Loucy (cell line): ENCODE measurements at regions not wholly inside any gene's neighbourhood (a gene's known extent, or its start where the extent isn't known, plus 50 kb on each side); places are given as distances from the start of the nearest gene placed in this dataset.

Experiments used
- H2AFZ ChIP-seq: fragments of 200-600 bp; sonication (generic); 2 replicates; pipeline ENCODE4 v1.6.0; 2016; ENCODE audit warnings: antibody characterized with exemption, mild to moderate bottlenecking, low read length, moderate library complexity
- H3F3A ChIP-seq: fragments of 200-600 bp; 2 replicates; pipeline ENCODE4 v1.6.0; 2016; ENCODE audit warnings: antibody characterized with exemption, low read depth, mild to moderate bottlenecking
- H3K27me3 ChIP-seq: fragments of 200-600 bp; sonication (generic); 2 replicates; pipeline ENCODE4 v1.6.1; 2014; ENCODE audit warnings: low read length, mild to moderate bottlenecking; ENCODE audit not compliant: insufficient read depth, poor library complexity, severe bottlenecking
- H3K36me3 ChIP-seq: fragments of 200-600 bp; sonication (generic); 2 replicates; pipeline ENCODE4 v1.6.1; 2016; ENCODE audit warnings: low read length; ENCODE audit not compliant: insufficient read depth
- H3K4me1 ChIP-seq: fragments of 200-600 bp; sonication (generic); 2 replicates; pipeline ENCODE4 v1.5.1; 2014; ENCODE audit warnings: low read length, mild to moderate bottlenecking; ENCODE audit not compliant: insufficient read depth, poor library complexity, severe bottlenecking
- H3K4me2 ChIP-seq: fragments of 200-600 bp; sonication (generic); 2 replicates; pipeline ENCODE4 v1.6.0; 2014; ENCODE audit warnings: antibody characterized with exemption, low read length, low read depth, mild to moderate bottlenecking; ENCODE audit not compliant: poor library complexity, severe bottlenecking
- H3K4me3 ChIP-seq: fragments of 200-600 bp; sonication (generic); 2 replicates; pipeline ENCODE4 v1.5.1; 2014; ENCODE audit warnings: low read length, mild to moderate bottlenecking, mixed read lengths; ENCODE audit not compliant: poor library complexity, severe bottlenecking
- H3K79me2 ChIP-seq: fragments of 200-600 bp; sonication (generic); 2 replicates; pipeline ENCODE4 v1.6.1; 2014; ENCODE audit warnings: low read length; ENCODE audit not compliant: insufficient read depth
- H3K9ac ChIP-seq: fragments of 200-600 bp; sonication (generic); 2 replicates; pipeline ENCODE4 v1.6.0; 2014; ENCODE audit warnings: mild to moderate bottlenecking, low read depth, low read length, moderate library complexity; ENCODE audit not compliant: poor library complexity, severe bottlenecking
- H3K9me2 ChIP-seq: fragments of 200-600 bp; sonication (generic); replicated peaks from 2 replicates; pipeline ENCODE4 v1.6.1; 2016; ENCODE audit warnings: low read depth, low read length, mixed read lengths
- H3K9me3 ChIP-seq: fragments of 200-600 bp; sonication (generic); 2 replicates; pipeline ENCODE4 v1.6.1; 2014; ENCODE audit warnings: mild to moderate bottlenecking, antibody characterized with exemption, low read length, low read depth; ENCODE audit not compliant: insufficient read depth
- H4K20me1 ChIP-seq: fragments of 200-600 bp; sonication (generic); 2 replicates; pipeline ENCODE4 v1.6.0; 2014; ENCODE audit warnings: antibody characterized with exemption, low read length, mild to moderate bottlenecking; ENCODE audit not compliant: insufficient read depth, poor library complexity, severe bottlenecking
- CTCF ChIP-seq: fragments of 200-600 bp; sonication (generic); conservative IDR thresholded peaks from 2 replicates; pipeline ENCODE4 v1.5.1; 2014; ENCODE audit warnings: mild to moderate bottlenecking, antibody characterized with exemption, low read length
- EZH2phosphoT487 ChIP-seq: fragments of 200-600 bp; IDR thresholded peaks from 2 replicates; pipeline ENCODE4 v1.6.1; 2018; ENCODE audit warnings: antibody characterized with exemption, mild to moderate bottlenecking, moderate library complexity, borderline replicate concordance

- H3K9me2 ChIP-seq = no peaks in the 10 kb centered on the region
- TF ChIP-seq CTCF (no peak), EZH2phosphoT487 (no peak)
Observed at GRCh38 chr12:76219806-76220205, 128.4 kb downstream of the BBS10 start.

GRCh38 chr12:76216585-76217472 lies 131.4 kb downstream of the BBS10 start:
- H3K4me1 ChIP-seq = no peaks in the 10 kb centered on the region
- no peak for TF ChIP-seq EZH2phosphoT487
- TF ChIP-seq CTCF = no peak
- no peaks in the 10 kb centered on the region for H3K27me3 ChIP-seq
- no peak overlapping the region for H3K4me2 ChIP-seq
- H3K9me3 ChIP-seq = no peaks in the 10 kb centered on the region
- H3F3A ChIP-seq = no peaks in the 10 kb centered on the region
- H3K4me3 ChIP-seq = no peak overlapping the region
- no peak overlapping the region for H3K9ac ChIP-seq
- no peaks in the 10 kb centered on the region for H3K36me3 ChIP-seq
- H3K9me2 ChIP-seq = no peaks in the 10 kb centered on the region
- no peaks in the 10 kb centered on the region for H3K79me2 ChIP-seq
- no peaks in the 10 kb centered on the region for H4K20me1 ChIP-seq
- H2AFZ ChIP-seq = no peak overlapping the region

More at GRCh38 chr12:76219806-76220205, 128.4 kb downstream of the BBS10 start:
- Histone ChIP-seq H3K9me3 (no peaks in the 10 kb centered on the region), H3K36me3 (no peaks in the 10 kb centered on the region), H3F3A (no peaks in the 10 kb centered on the region), H3K4me3 (no peak overlapping the region), H3K9ac (no peak overlapping the region), H3K4me2 (no peak overlapping the region), H3K79me2 (no peaks in the 10 kb centered on the region), H3K27me3 (no peaks in the 10 kb centered on the region), H4K20me1 (no peaks in the 10 kb centered on the region), H3K4me1 (no peaks in the 10 kb centered on the region), H2AFZ (no peak overlapping the region)

- TF ChIP-seq CTCF (no peak), EZH2phosphoT487 (no peak)
- Histone ChIP-seq H3K4me3 (no peak overlapping the region), H3K9ac (no peak overlapping the region), H3K9me2 (no peaks in the 10 kb centered on the region), H3K79me2 (no peaks in the 10 kb centered on the region), H3K9me3 (no peaks in the 10 kb centered on the region), H2AFZ (no peak overlapping the region), H3K27me3 (no peaks in the 10 kb centered on the region), H4K20me1 (no peaks in the 10 kb centered on the region), H3K4me1 (no peaks in the 10 kb centered on the region), H3F3A (no peaks in the 10 kb centered on the region), H3K36me3 (no peaks in the 10 kb centered on the region), H3K4me2 (no peak overlapping the region)
Observed at GRCh38 chr12:76208129-76208528, 123.6 kb upstream of the NAP1L1 start.
